Endothelial cell of umbilical vein (primary cell): ENCODE measurements at regions not wholly inside any gene's neighbourhood (a gene's known extent, or its start where the extent isn't known, plus 50 kb on each side); places are given as distances from the start of the nearest gene placed in this dataset.

Experiments
- BruUV-seq: library from RNA; stranded (reverse); fragments of 400-500 nt; replicated peaks from 2 replicates; lab custom pipeline; 2021; lab: Mats Ljungman, UMichigan
- CTCF ChIA-PET: fragments of 300-600, 350-600 bp; sonication (Branson Sonifier 250); formaldehyde crosslinking; loops from one replicate; lab custom pipeline; 2021; ENCODE audit warnings: antibody characterized with exemption, inconsistent platforms; lab: Charles Lee
- POLR2A ChIA-PET: fragments of 300-600, 350-600 bp; sonication (Branson Sonifier 250); formaldehyde crosslinking; loops from one replicate; lab custom pipeline; 2021; ENCODE audit warnings: antibody characterized with exemption, inconsistent platforms; lab: Charles Lee
- DNase-seq: peaks from one replicate; pipeline ENCODE4 v3.0.0-alpha.2; 2011; ENCODE audit warnings: low read depth, low spot score
- FAIRE-seq: peaks from 2 replicates; lab custom pipeline; 2011; peaks lifted over from hg19 to GRCh38; lab: Jason Lieb, UNC
- H2AFZ ChIP-seq: 2 replicates; pipeline ENCODE4 v1.6.0; 2012; ENCODE audit warnings: low read depth, low read length, control low read depth, inconsistent platforms
- H3K27ac ChIP-seq: 2 replicates; pipeline ENCODE4 v1.5.1; 2011; ENCODE audit warnings: low read depth, mild to moderate bottlenecking, control low read depth, low read length, moderate library complexity; ENCODE audit not compliant: insufficient read depth
- H3K27me3 ChIP-seq, 2 experiments: 2 replicates each; pipeline versions ENCODE4 v1.6.0 to v1.6.1; 2011; ENCODE audit warnings: low read length in 2 of 2, mixed read lengths in 1 of 2; ENCODE audit not compliant: control insufficient read depth in 2 of 2, insufficient read depth in 2 of 2
- H3K36me3 ChIP-seq, 2 experiments: 2 replicates in 1 of 2; 3 replicates in 1 of 2; pipeline ENCODE4 v1.5.1; 2011; ENCODE audit warnings: low read length in 2 of 2, mild to moderate bottlenecking in 1 of 2, moderate library complexity in 1 of 2; ENCODE audit not compliant: control insufficient read depth in 2 of 2, insufficient read depth in 2 of 2; ENCODE audit errors: extremely low read depth in 1 of 2
- H3K4me1 ChIP-seq: 3 replicates; pipeline ENCODE4 v1.5.1; 2011; ENCODE audit warnings: mild to moderate bottlenecking, low read length; ENCODE audit not compliant: control insufficient read depth, insufficient read depth; ENCODE audit errors: extremely low read depth
- H3K4me2 ChIP-seq: 2 replicates; pipeline ENCODE4 v1.6.1; 2011; ENCODE audit warnings: low read length, control low read depth, mixed read lengths; ENCODE audit not compliant: insufficient read depth
- H3K4me3 ChIP-seq, 3 experiments: fragments of 200-600 bp in 1 of 3; sonication (generic), shearing (Covaris generic) in 1 of 3; replicated peaks in 1 of 3; 2 replicates each; pipeline ENCODE4 v1.5.1; 2011 to 2016; ENCODE audit warnings: control low read depth in 3 of 3, low read length in 3 of 3, mild to moderate bottlenecking in 2 of 3, inconsistent platforms in 1 of 3, low read depth in 1 of 3, moderate library complexity in 1 of 3; ENCODE audit not compliant: insufficient read depth in 1 of 3
- H3K79me2 ChIP-seq: 2 replicates; pipeline ENCODE4 v1.6.0; 2012; ENCODE audit warnings: low read length, inconsistent platforms; ENCODE audit not compliant: control insufficient read depth, insufficient read depth
- H3K9ac ChIP-seq: replicated peaks from 2 replicates; pipeline ENCODE3; 2011; ENCODE audit warnings: low read length, control low read depth; ENCODE audit not compliant: insufficient read depth; ENCODE audit errors: extremely low read depth
- H3K9me1 ChIP-seq: replicated peaks from 3 replicates; pipeline ENCODE4 v1.6.0; 2011; ENCODE audit warnings: mild to moderate bottlenecking, low read length; ENCODE audit not compliant: control insufficient read depth, insufficient read depth; ENCODE audit errors: extremely low read depth
- H3K9me3 ChIP-seq: replicated peaks from 2 replicates; pipeline ENCODE4 v1.5.1; 2012; ENCODE audit warnings: low read length, inconsistent platforms; ENCODE audit not compliant: control insufficient read depth, insufficient read depth
- H4K20me1 ChIP-seq: replicated peaks from 2 replicates; pipeline ENCODE3; 2011; ENCODE audit warnings: mild to moderate bottlenecking, low read length; ENCODE audit not compliant: control insufficient read depth, insufficient read depth; ENCODE audit errors: extremely low read depth
- EZH2 ChIP-seq: IDR thresholded peaks from 2 replicates; pipeline ENCODE4 v1.6.1; 2012; ENCODE audit warnings: borderline replicate concordance, low read depth, mild to moderate bottlenecking, moderate library complexity, low read length, inconsistent platforms; ENCODE audit not compliant: severe bottlenecking
- FOS ChIP-seq: IDR thresholded peaks from 2 replicates; pipeline ENCODE4 v1.6.1; 2011; ENCODE audit warnings: mild to moderate bottlenecking, low read length, moderate library complexity, borderline replicate concordance; ENCODE audit not compliant: insufficient read depth
- GATA2 ChIP-seq: IDR thresholded peaks from 2 replicates; pipeline ENCODE4 v1.7.0; 2011; ENCODE audit warnings: low read depth, mild to moderate bottlenecking, moderate library complexity, mixed read lengths, low read length; ENCODE audit not compliant: insufficient read length, insufficient read depth
- JUN ChIP-seq: IDR thresholded peaks from 2 replicates; pipeline ENCODE4 v1.6.1; 2011; ENCODE audit warnings: borderline replicate concordance, low read depth; ENCODE audit not compliant: insufficient read length, insufficient read depth
- MYC ChIP-seq: IDR thresholded peaks from one replicate; pipeline ENCODE4 v1.6.1; 2011; ENCODE audit warnings: mild to moderate bottlenecking, low read depth, low read length
- POLR2A ChIP-seq: IDR thresholded peaks from 2 replicates; pipeline ENCODE4 v1.6.1; 2012; ENCODE audit warnings: low read depth, mild to moderate bottlenecking, control low read depth, low read length
- POLR2AphosphoS5 ChIP-seq: IDR thresholded peaks from 2 replicates; pipeline ENCODE4 v1.6.1; 2012; ENCODE audit warnings: low read depth, mild to moderate bottlenecking, control low read depth, low read length, moderate library complexity; ENCODE audit not compliant: insufficient read depth
- dilution Hi-C: fragments of 300-500 bp; cut with MboI; formaldehyde crosslinking; loops from one replicate; pipeline ENCODE4 v1.15.0; 2019; ENCODE audit warnings: low sequenced_read_pairs; ENCODE audit not compliant: extremely low pct_ligation_motif_present
- intact Hi-C: fragments of 100-400 bp; cut with micrococcal nuclease; formaldehyde crosslinking; loops from one replicate; pipeline ENCODE4 v1.10.0; 2022
- TF ChIP-seq, protein P1 (sequence below): IDR thresholded peaks from 2 replicates; pipeline ENCODE4 v1.6.1; 2011; ENCODE audit not compliant: insufficient read depth, insufficient read length
- TF ChIP-seq, protein P2 (sequence below), 2 donors: IDR thresholded peaks; 1 replicate in 1 of 2; 2 replicates in 1 of 2; pipeline ENCODE4 v1.5.1; 2011; ENCODE audit warnings: low read length in 2 of 2, mild to moderate bottlenecking in 2 of 2, moderate library complexity in 2 of 2, control low read depth in 1 of 2, inconsistent platforms in 1 of 2, low read depth in 1 of 2; ENCODE audit not compliant: insufficient read depth in 1 of 2; ENCODE audit errors: extremely low read depth in 1 of 2

GRCh38 chr6:139917951-139918630 is 543.6 kb upstream of the CITED2 start:
- CTCF ChIA-PET = no interaction called here
- Histone ChIP-seq H3K4me1 (no peaks in the 10 kb centered on the region), H3K27me3 (no peaks in the 10 kb centered on the region), H3K4me3 (no peak overlapping the region), H3K9me3 (no peaks in the 10 kb centered on the region), H4K20me1 (no peaks in the 10 kb centered on the region), H3K27ac (no peak overlapping the region), H3K4me2 (no peak overlapping the region), H3K36me3 (no peaks in the 10 kb centered on the region), H2AFZ (no peak overlapping the region), H3K9ac (no peak overlapping the region), H3K9me1 (no peaks in the 10 kb centered on the region), H3K79me2 (no peaks in the 10 kb centered on the region)
- no peak for FAIRE-seq
- no peak for TF ChIP-seq FOS
- TF ChIP-seq POLR2AphosphoS5 = no peak
- TF ChIP-seq, protein P1, sequence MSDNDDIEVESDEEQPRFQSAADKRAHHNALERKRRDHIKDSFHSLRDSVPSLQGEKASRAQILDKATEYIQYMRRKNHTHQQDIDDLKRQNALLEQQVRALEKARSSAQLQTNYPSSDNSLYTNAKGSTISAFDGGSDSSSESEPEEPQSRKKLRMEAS = no peak
- intact Hi-C loops (no loop called here), dilution Hi-C loops (no loop called here)
- POLR2A ChIA-PET = no interaction called here
- no TSS peak for BruUV-seq
- DNase-seq = no peak

GRCh38 chr6:139914910-139915309 is 540.5 kb upstream of the CITED2 start:
- Histone ChIP-seq H3K79me2 (no peaks in the 10 kb centered on the region), H3K9me1 (no peaks in the 10 kb centered on the region), H3K27me3 (no peaks in the 10 kb centered on the region), H4K20me1 (no peaks in the 10 kb centered on the region), H3K9me3 (no peaks in the 10 kb centered on the region), H3K4me1 (no peaks in the 10 kb centered on the region), H3K4me2 (no peak overlapping the region), H3K9ac (no peak overlapping the region), H3K27ac (no peak overlapping the region), H3K4me3 (no peak overlapping the region), H3K36me3 (no peaks in the 10 kb centered on the region), H2AFZ (no peak overlapping the region)
- POLR2A ChIA-PET = no interaction called here
- no peak for FAIRE-seq
- dilution Hi-C loops = no loop called here
- no peak for DNase-seq
- TF ChIP-seq FOS (no peak), EZH2 (no peak), POLR2A (no peak), JUN (no peak), GATA2 (no peak), POLR2AphosphoS5 (no peak), MYC (no peak)
- TF ChIP-seq, protein P2, sequence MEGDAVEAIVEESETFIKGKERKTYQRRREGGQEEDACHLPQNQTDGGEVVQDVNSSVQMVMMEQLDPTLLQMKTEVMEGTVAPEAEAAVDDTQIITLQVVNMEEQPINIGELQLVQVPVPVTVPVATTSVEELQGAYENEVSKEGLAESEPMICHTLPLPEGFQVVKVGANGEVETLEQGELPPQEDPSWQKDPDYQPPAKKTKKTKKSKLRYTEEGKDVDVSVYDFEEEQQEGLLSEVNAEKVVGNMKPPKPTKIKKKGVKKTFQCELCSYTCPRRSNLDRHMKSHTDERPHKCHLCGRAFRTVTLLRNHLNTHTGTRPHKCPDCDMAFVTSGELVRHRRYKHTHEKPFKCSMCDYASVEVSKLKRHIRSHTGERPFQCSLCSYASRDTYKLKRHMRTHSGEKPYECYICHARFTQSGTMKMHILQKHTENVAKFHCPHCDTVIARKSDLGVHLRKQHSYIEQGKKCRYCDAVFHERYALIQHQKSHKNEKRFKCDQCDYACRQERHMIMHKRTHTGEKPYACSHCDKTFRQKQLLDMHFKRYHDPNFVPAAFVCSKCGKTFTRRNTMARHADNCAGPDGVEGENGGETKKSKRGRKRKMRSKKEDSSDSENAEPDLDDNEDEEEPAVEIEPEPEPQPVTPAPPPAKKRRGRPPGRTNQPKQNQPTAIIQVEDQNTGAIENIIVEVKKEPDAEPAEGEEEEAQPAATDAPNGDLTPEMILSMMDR (IDR thresholded peaks at IDR 0.05; ENCODE audit: extremely low read depth in 1 of 2, insufficient read depth in 1 of 2, low read depth in 1 of 2, low read length in 2 of 2) = no peak
- TF ChIP-seq, protein P1 = no peak
- CTCF ChIA-PET = no interaction called here
- intact Hi-C loops = no loop called here
- BruUV-seq = no TSS peak
